Cardiac septum (tissue), 1 donor: ENCODE measurements at regions not wholly inside any gene's neighbourhood (a gene's known extent, or its start where the extent isn't known, plus 50 kb on each side); places are given as distances from the start of the nearest gene placed in this dataset.

ENCODE experiments used
- DNase-seq: peaks from one replicate; pipeline ENCODE4 v3.0.0-alpha.2; 2020; ENCODE audit warnings: low spot score
- intact Hi-C: fragments of 100-400 bp; cut with DNase I; formaldehyde crosslinking; loops from one replicate; pipeline ENCODE4 v1.14.0; 2022
- donor health status: DM: no; HTN: no; CAD: no.

- intact Hi-C loops, result no loop called here
- DNase-seq, result no peak
Observed at GRCh38 chr1:73781251-73781650, 416.7 kb downstream of the LRRIQ3 start.

DNA sequence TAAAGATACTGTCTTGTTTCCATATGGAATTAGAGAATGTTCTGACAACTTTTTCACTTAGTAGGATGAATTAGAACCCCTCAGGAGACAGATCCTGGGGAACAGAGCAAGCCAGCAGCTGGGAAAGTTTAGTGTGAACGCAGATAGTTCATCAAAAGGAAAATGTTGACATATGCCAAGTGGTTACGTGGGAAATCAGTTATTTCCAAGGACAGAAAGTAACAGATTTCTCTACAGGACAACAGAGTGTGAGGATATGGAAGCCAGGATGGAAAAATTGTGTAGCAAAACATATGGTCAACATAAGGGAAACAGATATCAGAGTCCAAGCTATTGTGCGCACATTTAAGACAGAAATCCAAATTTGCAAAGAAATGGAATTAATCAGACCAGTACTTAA is 419.5 kb downstream of the LRRIQ3 start:
- intact Hi-C loops, result no loop called here
- DNase-seq, result no peak

DNA sequence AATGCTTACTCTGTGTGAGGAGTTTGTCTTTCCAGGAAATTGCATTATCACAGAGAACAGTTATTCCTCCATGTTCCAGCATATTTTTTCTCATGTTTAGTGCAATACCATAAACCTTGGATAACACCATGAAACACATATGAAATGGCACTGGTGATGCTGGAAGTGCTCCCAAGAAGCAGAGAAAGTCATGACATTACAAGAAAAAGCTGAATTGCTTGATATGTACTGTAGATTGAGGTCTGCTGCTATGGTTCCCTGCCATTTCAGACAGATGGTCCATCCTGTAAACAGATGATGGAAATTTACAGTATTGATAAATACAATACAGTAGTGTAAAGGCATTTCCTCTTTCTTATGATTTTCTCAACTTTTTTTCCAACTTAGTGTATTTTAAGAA is 422.1 kb downstream of the LRRIQ3 start:
- no peak for DNase-seq
- intact Hi-C loops, result no loop called here

DNA sequence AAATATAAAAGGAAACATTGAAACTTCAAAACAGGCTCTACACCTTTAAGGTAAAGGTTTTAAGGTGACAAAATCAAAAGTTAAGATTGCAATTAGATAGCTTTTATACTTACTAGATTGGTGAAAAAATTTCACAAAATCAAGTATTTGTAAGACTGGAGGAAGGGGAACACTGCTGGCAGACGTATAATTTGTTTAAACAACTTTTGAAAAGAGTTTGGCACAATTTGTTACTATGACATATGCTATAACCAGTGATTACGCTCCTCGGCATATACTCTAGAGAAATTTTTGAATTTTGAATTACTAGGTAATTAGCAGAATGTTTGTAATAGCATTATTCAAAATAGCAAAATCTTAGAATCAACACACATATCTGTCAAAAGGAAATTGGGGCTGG is 425.0 kb downstream of the LRRIQ3 start:
- intact Hi-C loops, result no loop called here

GRCh38 chr1:73771396-73771795 is 426.6 kb downstream of the LRRIQ3 start:
- DNase-seq, result no peak
- intact Hi-C loops, result no loop called here

More for the DNA sequence above, 425.0 kb downstream of the LRRIQ3 start:
- DNase-seq, result no peak

- no peak for DNase-seq
- intact Hi-C loops, result no loop called here
Observed at GRCh38 chr1:73770109-73770905, 427.7 kb downstream of the LRRIQ3 start.

- intact Hi-C loops, result no loop called here
- no peak for DNase-seq
Observed at GRCh38 chr1:73766786-73767348, 431.1 kb downstream of the LRRIQ3 start.

DNA sequence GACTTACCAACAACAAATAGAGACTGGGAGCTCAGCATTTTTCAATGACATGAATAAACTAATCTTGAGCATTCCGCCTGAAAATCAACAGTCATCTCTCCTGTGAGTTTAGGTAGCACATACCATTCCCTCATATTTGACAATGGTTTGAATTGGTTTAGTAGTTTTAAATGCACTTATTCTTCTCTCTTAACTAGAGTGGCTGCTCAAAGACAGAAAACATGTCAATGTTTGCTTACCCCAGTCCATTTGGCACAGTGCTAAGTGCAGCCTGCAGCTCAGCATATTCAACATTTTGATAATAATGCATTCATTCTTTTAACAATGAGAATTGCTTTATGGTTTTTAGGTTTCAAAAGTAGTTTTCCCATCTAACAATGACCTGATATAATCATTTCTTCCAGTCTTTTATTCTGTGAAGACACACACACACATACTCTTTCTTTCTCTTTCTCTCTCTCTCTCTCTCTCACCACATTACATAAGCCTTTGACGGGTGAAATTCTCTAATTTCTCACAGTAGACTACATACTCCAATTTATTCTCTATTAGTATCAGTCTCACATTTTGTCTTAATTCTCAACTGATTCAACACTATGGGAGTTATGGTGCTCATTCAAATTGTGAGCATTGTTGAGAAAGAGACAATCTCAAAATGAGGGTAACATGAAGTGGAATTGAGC is 432.3 kb downstream of the LRRIQ3 start:
- no peak for DNase-seq
- intact Hi-C loops, result no loop called here

DNA sequence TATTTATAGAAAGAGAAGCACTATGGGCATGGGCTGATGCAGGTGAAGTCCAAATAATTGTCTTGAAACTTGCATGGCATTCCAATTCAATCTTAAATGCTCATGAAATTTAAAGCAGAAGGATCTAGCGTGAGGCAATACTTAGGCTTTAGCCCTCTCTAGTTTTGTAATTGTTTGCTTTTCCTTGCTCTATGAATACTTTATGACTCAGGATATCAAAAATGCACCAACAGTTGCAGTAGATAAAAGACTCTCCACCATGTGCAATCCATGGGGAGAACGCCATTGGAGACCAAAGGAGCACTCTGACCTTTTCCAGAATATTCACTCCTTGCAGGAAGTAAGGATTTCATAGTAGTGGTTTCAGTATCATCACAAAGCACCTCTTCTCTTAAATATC is 436.4 kb downstream of the LRRIQ3 start:
- intact Hi-C loops, result no loop called here
- DNase-seq, result no peak

- DNase-seq, result no peak
- intact Hi-C loops, result no loop called here
Observed at GRCh38 chr1:73759011-73759410, 439.0 kb downstream of the LRRIQ3 start.

GRCh38 chr1:73756817-73757216 is 441.2 kb downstream of the LRRIQ3 start:
- intact Hi-C loops, result no loop called here

DNA sequence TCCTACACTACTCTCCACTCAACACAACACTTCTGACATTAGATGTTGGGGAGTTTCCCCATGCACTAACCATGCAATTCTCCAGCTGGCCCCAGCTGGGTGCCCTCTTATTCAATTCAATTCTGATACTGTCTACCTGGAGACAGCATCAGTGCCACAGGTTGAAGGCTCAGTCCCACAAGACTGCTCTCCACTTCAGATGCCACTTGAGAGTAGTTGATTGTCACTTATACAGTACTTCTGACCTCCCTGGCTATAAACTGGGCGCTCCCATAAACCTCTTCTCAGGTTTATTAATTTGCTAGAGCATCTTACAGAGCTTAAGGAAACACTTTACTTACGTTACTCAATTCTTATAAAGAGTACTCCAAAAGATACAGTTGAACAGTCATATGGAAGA is 442.3 kb downstream of the LRRIQ3 start:
- intact Hi-C loops, result no loop called here
- DNase-seq, result no peak

More at GRCh38 chr1:73756817-73757216, 441.2 kb downstream of the LRRIQ3 start:
- DNase-seq, result no peak

GRCh38 chr1:73749996-73750395 is 448.0 kb downstream of the LRRIQ3 start:
- intact Hi-C loops, result no loop called here

GRCh38 chr1:73744985-73745384 is 453.0 kb downstream of the LRRIQ3 start:
- DNase-seq, result no peak

More at GRCh38 chr1:73749996-73750395, 448.0 kb downstream of the LRRIQ3 start:
- no peak for DNase-seq

DNA sequence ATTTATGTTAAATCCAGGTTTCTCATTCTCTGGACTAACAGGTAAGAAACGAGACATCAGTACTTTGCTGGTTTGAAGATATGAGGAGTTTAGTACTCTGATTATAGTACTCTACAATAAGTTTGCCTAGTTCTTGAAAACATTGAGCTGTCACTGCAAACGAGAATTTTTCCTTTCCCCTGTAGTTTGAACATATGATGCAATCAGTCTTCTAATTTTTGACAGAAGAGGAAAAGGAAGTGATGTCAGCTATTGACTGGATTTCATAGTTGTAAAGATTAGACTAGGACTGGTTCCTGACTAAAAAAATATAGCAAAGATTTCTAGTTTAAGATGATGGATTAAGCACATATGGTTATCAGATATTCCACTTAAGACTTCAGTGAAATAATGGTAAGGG is 461.9 kb downstream of the LRRIQ3 start:
- DNase-seq, result no peak
- intact Hi-C loops, result no loop called here

More at GRCh38 chr1:73744985-73745384, 453.0 kb downstream of the LRRIQ3 start:
- intact Hi-C loops, result no loop called here

GRCh38 chr1:73727036-73727435 is 470.9 kb downstream of the LRRIQ3 start:
- DNase-seq, result no peak
- intact Hi-C loops, result no loop called here

GRCh38 chr1:73722055-73722454 is 475.9 kb downstream of the LRRIQ3 start:
- intact Hi-C loops, result no loop called here
- no peak for DNase-seq

DNA sequence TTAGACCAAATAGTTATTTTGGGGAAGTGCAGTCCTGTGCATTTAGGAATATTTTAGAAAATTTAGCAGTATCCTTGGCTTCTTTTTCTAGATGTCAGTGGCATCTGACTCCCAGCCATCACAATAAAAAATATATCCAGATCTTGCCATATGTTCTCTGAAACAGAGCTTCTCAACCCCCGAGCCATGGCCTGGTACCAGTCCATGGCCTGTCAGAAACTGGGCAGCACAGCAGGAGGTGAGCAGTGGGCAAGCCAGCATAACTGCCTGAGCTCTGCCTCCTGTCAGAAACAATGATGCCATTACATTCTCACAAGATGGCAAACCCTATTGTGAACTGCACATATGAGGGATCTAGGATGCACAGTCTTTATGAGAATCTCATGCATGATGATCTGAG is 480.0 kb downstream of the LRRIQ3 start:
- DNase-seq, result no peak
- intact Hi-C loops, result no loop called here

GRCh38 chr1:73711089-73711488 is 486.9 kb downstream of the LRRIQ3 start:
- intact Hi-C loops, result no loop called here
- DNase-seq, result no peak

- DNase-seq, result no peak
- intact Hi-C loops, result no loop called here
Observed at GRCh38 chr1:73701826-73702225, 496.1 kb downstream of the LRRIQ3 start.

- intact Hi-C loops, result no loop called here
- no peak for DNase-seq
Observed at GRCh38 chr1:73676186-73676585, 521.8 kb downstream of the LRRIQ3 start.
